OCI-LY1 (cell line): ENCODE measurements at regions not wholly inside any gene's neighbourhood (a gene's known extent, or its start where the extent isn't known, plus 50 kb on each side); places are given as distances from the start of the nearest gene placed in this dataset.

Source experiments
- EZH2 ChIP-seq: fragments of 200-600 bp; sonication (generic), shearing (Covaris generic); IDR thresholded peaks from 2 replicates; pipeline ENCODE4 v1.8.0; 2017; ENCODE audit warnings: borderline replicate concordance, mixed run types, mild to moderate bottlenecking, antibody characterized with exemption, low read length, moderate library complexity, mixed read lengths
- TF ChIP-seq, protein P1 (sequence below): fragments of 200-600 bp; sonication (generic), shearing (Covaris generic); IDR thresholded peaks from 2 replicates; pipeline ENCODE4 v1.5.1; 2017; ENCODE audit warnings: mild to moderate bottlenecking, antibody characterized with exemption, low read length, moderate library complexity, mixed read lengths

DNA sequence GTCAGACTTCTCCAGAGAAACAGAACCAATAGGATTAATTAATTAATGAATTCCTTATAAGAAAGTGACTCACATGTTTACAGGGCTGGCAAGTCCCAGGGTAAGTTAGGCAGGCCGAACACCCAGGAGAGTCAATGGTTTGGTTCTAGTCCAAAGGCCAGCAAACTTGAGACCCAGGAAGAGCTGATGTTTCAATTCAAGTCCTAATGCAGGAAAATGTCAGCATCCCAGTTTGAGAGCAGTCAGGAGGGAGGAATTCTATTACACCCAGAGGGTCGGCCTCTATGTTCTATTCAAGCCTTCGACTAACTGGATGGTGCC, 466.0 kb downstream of the INSC start:
- TF ChIP-seq, protein P1, sequence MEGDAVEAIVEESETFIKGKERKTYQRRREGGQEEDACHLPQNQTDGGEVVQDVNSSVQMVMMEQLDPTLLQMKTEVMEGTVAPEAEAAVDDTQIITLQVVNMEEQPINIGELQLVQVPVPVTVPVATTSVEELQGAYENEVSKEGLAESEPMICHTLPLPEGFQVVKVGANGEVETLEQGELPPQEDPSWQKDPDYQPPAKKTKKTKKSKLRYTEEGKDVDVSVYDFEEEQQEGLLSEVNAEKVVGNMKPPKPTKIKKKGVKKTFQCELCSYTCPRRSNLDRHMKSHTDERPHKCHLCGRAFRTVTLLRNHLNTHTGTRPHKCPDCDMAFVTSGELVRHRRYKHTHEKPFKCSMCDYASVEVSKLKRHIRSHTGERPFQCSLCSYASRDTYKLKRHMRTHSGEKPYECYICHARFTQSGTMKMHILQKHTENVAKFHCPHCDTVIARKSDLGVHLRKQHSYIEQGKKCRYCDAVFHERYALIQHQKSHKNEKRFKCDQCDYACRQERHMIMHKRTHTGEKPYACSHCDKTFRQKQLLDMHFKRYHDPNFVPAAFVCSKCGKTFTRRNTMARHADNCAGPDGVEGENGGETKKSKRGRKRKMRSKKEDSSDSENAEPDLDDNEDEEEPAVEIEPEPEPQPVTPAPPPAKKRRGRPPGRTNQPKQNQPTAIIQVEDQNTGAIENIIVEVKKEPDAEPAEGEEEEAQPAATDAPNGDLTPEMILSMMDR, result no peak
- no peak for TF ChIP-seq EZH2
